Activated CD4-positive, alpha-beta T cell treated with anti-CD3 and anti-CD28 coated beads for 24 hours (primary cell): ENCODE measurements at regions not wholly inside any gene's neighbourhood (a gene's known extent, or its start where the extent isn't known, plus 50 kb on each side); places are given as distances from the start of the nearest gene placed in this dataset.
A peak's percentile ranks its signal among the peaks of the same experiment; 100 is the strongest.

ENCODE experiments used
- DNase-seq, 2 donors: peaks; one replicate each; pipeline ENCODE4 v3.0.0-alpha.2; 2020; ENCODE audit warnings: low read depth in 2 of 2

- no peak for DNase-seq
Measured at GRCh38 chr2:8536686-8537561, 144.9 kb upstream of the ID2 start.

GRCh38 chr2:8537562-8538155 is 144.2 kb upstream of the ID2 start:
- DNase-seq = no peak

GRCh38 chr2:8538531-8538930 is 143.3 kb upstream of the ID2 start:
- DNase-seq = no peak

DNA sequence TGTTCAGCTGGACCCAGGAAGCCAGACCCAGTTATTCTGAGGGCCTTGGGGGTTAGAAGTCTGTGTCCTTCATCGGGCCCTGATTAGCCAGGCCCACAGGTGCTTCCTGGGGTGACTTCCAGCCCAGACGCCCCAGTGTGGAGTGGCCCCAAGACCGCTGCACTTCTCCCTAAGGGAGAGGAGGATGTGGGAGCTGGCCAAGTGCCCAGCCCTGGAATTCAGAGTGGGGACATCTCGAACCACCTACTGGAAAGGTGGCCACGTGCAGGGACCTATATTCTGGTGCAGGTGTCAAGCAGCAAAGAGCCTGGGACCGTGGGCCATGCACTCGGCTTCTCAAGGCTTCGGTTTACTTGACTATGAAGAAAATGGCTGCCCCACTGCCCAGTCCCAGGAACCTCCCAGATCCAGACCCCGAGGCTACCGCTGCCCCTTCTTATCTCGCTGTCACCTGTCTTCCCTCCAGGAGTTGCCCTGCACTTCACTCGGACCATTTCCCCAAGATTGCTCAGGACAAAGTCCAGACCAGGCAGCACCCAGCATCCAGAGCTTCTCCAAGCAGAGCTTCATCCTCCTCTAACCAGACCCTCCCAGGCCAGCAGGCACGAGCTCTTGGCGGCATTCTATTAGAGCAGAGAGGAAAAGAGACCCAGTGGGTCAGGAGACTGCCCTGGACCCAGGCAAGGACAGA is 142.8 kb upstream of the ID2 start:
- no peak for DNase-seq

DNA sequence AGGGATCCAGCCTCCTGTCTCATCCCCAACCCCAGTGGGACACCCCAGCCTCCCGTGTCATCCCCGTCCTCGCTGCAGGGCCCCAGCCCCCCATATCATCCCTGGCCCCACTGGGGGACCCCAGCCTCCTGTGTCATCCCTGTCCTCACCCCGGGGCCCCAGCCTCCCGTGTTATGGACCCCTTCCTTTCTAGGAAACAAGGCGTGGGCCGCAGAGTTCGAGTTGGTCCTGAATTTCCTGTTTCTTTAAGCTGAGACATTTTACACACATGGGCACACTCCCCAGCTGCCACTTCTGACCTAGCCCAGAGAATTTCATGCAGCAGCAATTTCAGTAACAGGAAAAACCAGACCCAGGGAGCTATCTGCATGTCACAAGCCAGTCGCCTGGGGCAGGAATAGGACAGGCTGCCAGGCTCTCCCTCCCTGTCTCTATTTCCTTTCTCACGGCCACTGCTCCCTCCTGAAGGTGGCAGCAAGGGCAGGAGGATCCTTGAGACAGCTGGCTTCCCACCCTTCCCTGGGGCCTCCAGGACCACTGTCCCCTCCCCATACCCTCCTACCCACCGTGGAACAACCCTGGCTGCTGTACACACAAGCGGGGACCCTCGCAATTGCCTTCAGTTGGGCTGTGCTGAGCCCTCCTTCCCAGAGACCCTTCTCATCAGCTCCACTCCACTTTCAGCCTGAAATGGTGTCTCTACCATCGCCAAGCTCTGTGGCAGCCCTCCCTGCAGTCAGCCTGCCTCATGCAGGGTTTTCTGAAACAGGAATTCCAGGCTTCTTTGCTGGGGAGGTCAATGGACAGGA is 141.9 kb upstream of the ID2 start:
- DNase-seq = no peak

- no peak for DNase-seq
Measured at GRCh38 chr2:8540552-8541055, 141.3 kb upstream of the ID2 start.

GRCh38 chr2:8541223-8541622 is 140.6 kb upstream of the ID2 start:
- no peak for DNase-seq

GRCh38 chr2:8541636-8542035 is 140.2 kb upstream of the ID2 start:
- no peak for DNase-seq

DNA sequence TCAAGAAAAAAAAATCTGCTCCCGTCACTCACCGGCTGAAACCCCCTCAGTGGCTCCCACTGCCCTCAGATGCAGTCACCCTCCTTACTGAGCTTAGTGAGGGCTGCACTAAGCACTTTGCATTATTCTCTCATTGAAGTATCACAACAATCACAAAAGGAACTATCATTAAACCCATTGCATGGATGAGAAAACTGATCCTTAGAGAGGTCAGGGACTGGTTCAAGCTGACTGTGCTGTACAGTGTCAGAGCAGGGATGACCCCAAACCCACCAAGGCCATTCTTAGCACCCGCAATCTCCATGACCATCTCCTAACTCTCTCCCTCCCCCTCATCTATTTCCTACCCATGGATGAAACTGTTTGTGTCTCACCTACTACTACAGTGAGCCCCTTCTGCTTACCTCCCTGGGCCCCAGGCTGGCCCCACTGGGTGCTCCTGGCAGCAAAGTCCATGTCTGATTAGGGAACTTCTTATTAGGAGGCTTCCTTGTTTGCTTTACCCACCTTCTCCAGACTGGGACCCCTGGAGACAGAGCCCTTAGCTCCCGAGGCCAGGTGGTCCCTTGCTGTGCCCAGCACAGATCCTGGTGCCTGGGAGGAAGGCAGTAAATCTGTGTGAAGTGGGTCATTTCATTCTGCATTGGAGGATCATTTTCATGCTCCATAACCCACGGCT is 139.3 kb upstream of the ID2 start:
- DNase-seq = no peak

GRCh38 chr2:8543060-8543382 is 138.8 kb upstream of the ID2 start:
- no peak for DNase-seq

GRCh38 chr2:8543383-8544170 is 138.3 kb upstream of the ID2 start:
- DNase-seq = peak; percentile 55 to 64

GRCh38 chr2:8544171-8544785 is 137.6 kb upstream of the ID2 start:
- DNase-seq = no peak

GRCh38 chr2:8544786-8545694 is 136.8 kb upstream of the ID2 start:
- peak; percentile 83 for DNase-seq

GRCh38 chr2:8545695-8546611 is 135.9 kb upstream of the ID2 start:
- DNase-seq = no peak

DNA sequence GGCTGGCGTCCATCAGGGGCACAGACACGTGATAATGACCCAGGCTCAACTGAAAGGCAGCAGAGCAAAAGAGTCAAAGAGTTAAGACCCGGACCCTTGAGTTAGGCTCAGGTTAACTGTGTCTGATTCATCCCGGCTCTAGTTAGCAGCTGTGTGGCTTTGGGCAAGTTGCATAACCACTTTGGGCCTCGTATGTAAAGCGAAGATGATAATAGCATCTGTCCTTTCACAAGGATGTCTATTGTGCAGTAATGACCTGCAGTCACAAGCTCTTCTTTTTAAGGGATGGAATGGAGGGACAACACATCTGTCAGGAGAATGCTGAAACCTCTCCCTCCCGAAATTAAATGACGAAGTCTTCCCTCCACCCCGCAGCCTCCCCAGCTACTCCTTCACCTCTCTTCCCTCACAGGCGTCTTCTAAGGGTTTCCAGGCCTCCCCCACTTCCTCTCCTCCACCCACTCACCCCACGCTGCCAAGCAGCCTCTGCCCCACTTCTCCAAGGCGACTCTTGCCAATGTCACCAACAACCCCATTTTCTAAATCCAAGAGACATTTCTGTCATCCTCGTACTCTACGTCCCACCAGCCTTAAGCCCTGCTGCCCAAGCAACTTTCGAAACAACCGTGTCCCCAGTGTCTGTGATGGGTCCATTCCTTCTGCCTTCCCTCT is 135.1 kb upstream of the ID2 start:
- DNase-seq = no peak

DNA sequence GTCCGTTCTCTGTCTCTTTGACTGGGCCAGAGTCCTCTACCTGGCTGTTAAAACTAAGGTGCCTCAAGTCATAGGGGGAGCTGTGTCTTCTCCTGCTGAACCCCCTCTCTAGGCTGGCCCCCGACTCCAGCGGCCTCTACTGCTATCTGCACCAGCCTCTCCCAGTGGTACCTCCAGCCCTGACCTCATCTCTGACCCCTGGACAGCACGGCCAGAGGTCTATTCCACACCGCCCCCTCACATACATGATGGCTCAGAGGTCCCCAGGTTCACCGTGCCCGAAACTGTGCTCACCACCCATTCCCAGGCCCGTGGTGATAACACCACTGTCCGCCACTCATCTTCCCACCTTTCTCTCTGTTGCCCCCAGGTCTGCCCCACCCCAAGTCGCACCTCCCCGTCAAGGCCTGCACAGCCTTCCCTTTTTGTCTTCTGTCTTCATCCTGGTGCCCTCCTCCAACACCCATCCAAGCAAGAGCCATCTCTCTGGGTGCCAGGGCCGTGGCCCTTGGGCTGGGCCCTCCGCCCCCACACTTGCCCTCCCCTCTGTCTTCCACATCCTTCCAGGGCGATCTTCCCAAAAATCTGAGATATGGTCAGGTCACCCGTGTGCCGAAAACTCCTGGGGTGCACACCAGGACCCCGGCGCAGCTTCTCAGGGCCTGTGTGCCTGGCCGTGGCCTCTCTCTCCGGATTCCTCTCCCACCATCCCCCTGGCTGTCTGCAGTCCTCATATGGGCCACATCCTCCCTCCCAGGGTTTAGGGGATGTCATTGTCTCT is 134.4 kb upstream of the ID2 start:
- DNase-seq = no peak
